K562 (cell line): ENCODE measurements at regions not wholly inside any gene's neighbourhood (a gene's known extent, or its start where the extent isn't known, plus 50 kb on each side); places are given as distances from the start of the nearest gene placed in this dataset.

Experiments used
- ATAC-seq: fragments of 200-7000 bp; cut with Tn5 transposase; 3 replicates; pipeline ENCODE4 v1.9.1; 2020; ENCODE audit warnings: moderate library complexity
- BruUV-seq: library from RNA; stranded (reverse); fragments of 400-500 nt; replicated peaks from 2 replicates; lab custom pipeline; 2021; lab: Mats Ljungman, UMichigan
- CTCF ChIA-PET: fragments of 300-600 bp; formaldehyde crosslinking; extraction: SDS; loops from one replicate; lab custom pipeline; 2021; ENCODE audit warnings: low intra/inter-chr PET ratio; lab: Yijun Ruan, JAX
- POLR2A ChIA-PET: fragments of 300-600, 350-650 bp; sonication (Branson Sonifier 250); formaldehyde crosslinking; extraction: SDS; loops from one replicate; lab custom pipeline; 2021; ENCODE audit warnings: antibody characterized with exemption, inconsistent platforms; lab: Yijun Ruan, JAX
- DNase-seq, 4 experiments: peaks; one replicate each; pipeline versions ENCODE4 v3.0.0 to v3.0.0-alpha.2; 2011 to 2018; ENCODE audit warnings: low spot score in 3 of 4, mixed read lengths in 3 of 4; ENCODE audit errors: extremely low read depth in 1 of 4
- FAIRE-seq: peaks from 2 replicates; lab custom pipeline; 2011; peaks lifted over from hg19 to GRCh38; lab: Jason Lieb, UNC
- H2AFZ ChIP-seq: 2 replicates; pipeline ENCODE4 v1.6.0; 2011; ENCODE audit warnings: low read depth, low read length, control low read depth, inconsistent platforms
- H3K27ac ChIP-seq: fragments of 200-600 bp; 3 replicates; pipeline ENCODE4 v1.8.0; 2011; ENCODE audit warnings: low read depth, mild to moderate bottlenecking, control low read depth, inconsistent platforms, low read length, moderate library complexity, mixed read lengths; ENCODE audit errors: extremely low read depth
- H3K27me3 ChIP-seq, 2 experiments: fragments of 300-600 bp in 1 of 2; 2 replicates in 1 of 2; 3 replicates in 1 of 2; pipeline versions ENCODE4 v1.6.0 to v1.8.0; 2011; ENCODE audit warnings: inconsistent platforms in 2 of 2, low read length in 2 of 2, mild to moderate bottlenecking in 1 of 2, mixed read lengths in 1 of 2, moderate library complexity in 1 of 2; ENCODE audit not compliant: control insufficient read depth in 2 of 2, insufficient read depth in 2 of 2
- H3K36me3 ChIP-seq: fragments of 300-600 bp; 3 replicates; pipeline ENCODE4 v1.8.0; 2011; ENCODE audit warnings: mild to moderate bottlenecking, low read length, inconsistent platforms; ENCODE audit not compliant: control insufficient read depth, insufficient read depth
- H3K4me1 ChIP-seq, 2 experiments: fragments of 200-600 bp in 1 of 2; replicated peaks in 1 of 2; 2 replicates in 1 of 2; 3 replicates in 1 of 2; pipeline versions ENCODE4 v1.5.1 to v1.8.0; 2011; ENCODE audit warnings: inconsistent platforms in 2 of 2, low read length in 2 of 2, mild to moderate bottlenecking in 1 of 2, mixed read lengths in 1 of 2, moderate library complexity in 1 of 2; ENCODE audit not compliant: control insufficient read depth in 2 of 2, insufficient read depth in 2 of 2
- H3K4me2 ChIP-seq: 2 replicates; pipeline ENCODE4 v1.6.1; 2011; ENCODE audit warnings: low read length, control low read depth, inconsistent platforms, mixed read lengths; ENCODE audit not compliant: insufficient read depth
- H3K4me3 ChIP-seq: fragments of 200-600 bp; sonication (generic), shearing (Covaris generic); 2 replicates; pipeline ENCODE4 v1.5.1; 2016; ENCODE audit warnings: control low read depth, inconsistent platforms
- H3K79me2 ChIP-seq: fragments of 200-600 bp; 3 replicates; pipeline ENCODE4 v1.8.0; 2011; ENCODE audit warnings: low read length, inconsistent platforms; ENCODE audit not compliant: control insufficient read depth, insufficient read depth
- H3K9ac ChIP-seq, 2 experiments: 2 replicates each; pipeline versions ENCODE4 v1.6.0 to v1.6.1; 2011; ENCODE audit warnings: low read depth in 2 of 2, low read length in 2 of 2, control low read depth in 1 of 2, inconsistent platforms in 1 of 2, mild to moderate bottlenecking in 1 of 2, mixed read lengths in 1 of 2; ENCODE audit not compliant: insufficient read depth in 1 of 2
- H3K9me1 ChIP-seq: one replicate; pipeline ENCODE4 v1.6.0; 2011; ENCODE audit warnings: inconsistent platforms, mild to moderate bottlenecking, low read length, moderate library complexity; ENCODE audit not compliant: control insufficient read depth, insufficient read depth
- H3K9me3 ChIP-seq: replicated peaks from 2 replicates; pipeline ENCODE4 v1.5.1; 2011; ENCODE audit warnings: low read depth, low read length, inconsistent platforms; ENCODE audit not compliant: control insufficient read depth, insufficient read depth
- H4K20me1 ChIP-seq: replicated peaks from 2 replicates; pipeline ENCODE4 v1.6.1; 2011; ENCODE audit warnings: low read length, inconsistent platforms, mixed read lengths; ENCODE audit not compliant: control insufficient read depth, insufficient read depth
- ELF2 ChIP-seq: fragments of 250-450 bp; sonication (Bioruptor Pico); IDR thresholded peaks from 2 replicates; pipeline ENCODE4 v1.5.0; 2021; ENCODE audit warnings: mild to moderate bottlenecking
- MTA1 ChIP-seq: fragments of 450-650 bp; IDR thresholded peaks from 2 replicates; pipeline ENCODE4 v1.6.1; 2017; ENCODE audit warnings: borderline replicate concordance
- PTTG1 ChIP-seq: fragments of 450-650 bp; IDR thresholded peaks from 2 replicates; pipeline ENCODE4 v1.6.1; 2016; ENCODE audit warnings: low read depth, mild to moderate bottlenecking, missing genetic modification characterization, missing compliant biosample characterization
- RBM39 ChIP-seq: fragments of 200-400 bp; formaldehyde crosslinking; optimal IDR thresholded peaks from 2 replicates; pipeline ENCODE3; 2018; ENCODE audit warnings: low read depth, low read length
- TCF3 ChIP-seq: sonication (generic); formaldehyde crosslinking; IDR thresholded peaks from 2 replicates; pipeline ENCODE4 v1.4.0; 2020; ENCODE audit warnings: mild to moderate bottlenecking, missing genetic modification reagents
- TCFL5 ChIP-seq: fragments of 250-450 bp; sonication (Bioruptor Pico); conservative IDR thresholded peaks from 2 replicates; pipeline ENCODE4 v1.6.1; 2021; ENCODE audit warnings: mild to moderate bottlenecking, moderate library complexity, matching md5 sums
- ZFX ChIP-seq: sonication (generic); formaldehyde crosslinking; IDR thresholded peaks from 2 replicates; pipeline ENCODE4 v1.8.0; 2022; ENCODE audit warnings: mild to moderate bottlenecking, missing genetic modification reagents, moderate library complexity
- ZKSCAN3 ChIP-seq: fragments of 250-450 bp; sonication (Bioruptor Pico); IDR thresholded peaks from 2 replicates; pipeline ENCODE4 v1.4.0; 2020
- ZMIZ1 ChIP-seq, 2 experiments: fragments of 150-350 bp in 1 of 2; IDR thresholded peaks; 2 replicates each; pipeline ENCODE4 v1.6.1; 2012 to 2016; ENCODE audit warnings: low read depth in 2 of 2, low read length in 2 of 2, mild to moderate bottlenecking in 1 of 2, moderate library complexity in 1 of 2
- WGBS: fragments of 100-300 bp; shearing (Covaris generic); methylation state at CpG from one replicate; pipeline ENCODE4 v1.1.6; 2016; ENCODE audit warnings: low coverage, mixed read lengths; ENCODE audit not compliant: insufficient coverage; ENCODE audit errors: missing lambda C conversion rate; 5-methylcytosine and 5-hydroxymethylcytosine counted together
- in situ Hi-C: fragments of 300-500 bp; cut with MboI; formaldehyde crosslinking; loops from 4 replicates; pipeline ENCODE4 v1.15.0; 2018; ENCODE audit warnings: inconsistent platforms, mixed read lengths
- intact Hi-C: fragments of 100-400 bp; cut with micrococcal nuclease; formaldehyde crosslinking; loops from 2 replicates; pipeline ENCODE4 v1.14.2; 2022
- TF ChIP-seq, protein P1 (sequence below): fragments of 200-800 bp; sonication (Bioruptor generic); IDR thresholded peaks from 2 replicates; pipeline ENCODE4 v1.6.1; 2017; ENCODE audit warnings: missing genetic modification characterization, missing compliant biosample characterization

DNA sequence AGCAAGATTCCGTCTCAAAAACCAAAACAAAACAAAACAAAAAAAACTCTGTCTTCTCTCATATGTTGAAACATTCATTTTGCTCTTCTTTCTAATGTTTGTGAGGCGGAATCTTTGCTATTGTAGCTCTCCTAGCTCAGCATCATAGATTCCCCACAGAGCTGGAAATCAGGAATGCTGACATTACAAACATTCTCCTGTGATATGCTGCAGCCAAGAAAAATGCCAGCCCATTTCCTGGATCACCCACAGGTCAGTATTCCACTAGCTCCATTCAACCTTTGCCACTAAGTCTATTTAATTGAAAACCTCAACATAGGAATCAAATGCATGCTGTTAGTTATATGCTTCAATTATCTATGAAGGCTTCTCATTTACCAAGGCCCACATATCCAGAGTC is 186.3 kb downstream of the IPMK start:
- CTCF ChIA-PET: no interaction called here
- no peak for TF ChIP-seq ZMIZ1 (IDR thresholded peaks at IDR 0.05; ENCODE audit: low read depth in 2 of 2, low read length in 2 of 2)
- no peak for TF ChIP-seq ZKSCAN3
- TF ChIP-seq TCFL5 (CRISPR knock-in tag): no peak
- no peak for TF ChIP-seq TCF3 (CRISPR knock-in tag)
- no peak for TF ChIP-seq PTTG1 (tag)
- TF ChIP-seq, protein P1, sequence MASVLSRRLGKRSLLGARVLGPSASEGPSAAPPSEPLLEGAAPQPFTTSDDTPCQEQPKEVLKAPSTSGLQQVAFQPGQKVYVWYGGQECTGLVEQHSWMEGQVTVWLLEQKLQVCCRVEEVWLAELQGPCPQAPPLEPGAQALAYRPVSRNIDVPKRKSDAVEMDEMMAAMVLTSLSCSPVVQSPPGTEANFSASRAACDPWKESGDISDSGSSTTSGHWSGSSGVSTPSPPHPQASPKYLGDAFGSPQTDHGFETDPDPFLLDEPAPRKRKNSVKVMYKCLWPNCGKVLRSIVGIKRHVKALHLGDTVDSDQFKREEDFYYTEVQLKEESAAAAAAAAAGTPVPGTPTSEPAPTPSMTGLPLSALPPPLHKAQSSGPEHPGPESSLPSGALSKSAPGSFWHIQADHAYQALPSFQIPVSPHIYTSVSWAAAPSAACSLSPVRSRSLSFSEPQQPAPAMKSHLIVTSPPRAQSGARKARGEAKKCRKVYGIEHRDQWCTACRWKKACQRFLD (CRISPR knock-in tag): no peak
- TF ChIP-seq RBM39: no peak
- TF ChIP-seq ZFX (CRISPR knock-in tag): no peak
- no peak for TF ChIP-seq MTA1
- no peak for TF ChIP-seq ELF2 (CRISPR knock-in tag)
- no peak overlapping the region for H2AFZ ChIP-seq
- no peak overlapping the region for H3K4me3 ChIP-seq
- intact Hi-C loops (no loop called here), in situ Hi-C loops (no loop called here)
- H3K9me1 ChIP-seq: no peaks in the 10 kb centered on the region
- no peaks in the 10 kb centered on the region for H3K36me3 ChIP-seq
- no peak overlapping the region for H3K4me2 ChIP-seq
- H4K20me1 ChIP-seq: no peaks in the 10 kb centered on the region
- WGBS: 0% methylated on average over 2 of the region's 2 CpGs
- no peak for DNase-seq
- no peak overlapping the region for H3K9ac ChIP-seq
- no peaks in the 10 kb centered on the region for H3K9me3 ChIP-seq
- no TSS peak for BruUV-seq
- no peak for ATAC-seq
- no peak overlapping the region for H3K27ac ChIP-seq
- FAIRE-seq: no peak
- POLR2A ChIA-PET: no interaction called here
- no peaks in the 10 kb centered on the region for H3K4me1 ChIP-seq
- H3K79me2 ChIP-seq: no peaks in the 10 kb centered on the region
- no peaks in the 10 kb centered on the region for H3K27me3 ChIP-seq
